ENCODE measurements at regions not wholly inside any gene's neighbourhood (a gene's known extent, or its start where the extent isn't known, plus 50 kb on each side); places are given as distances from the start of the nearest gene placed in this dataset.

DNA sequence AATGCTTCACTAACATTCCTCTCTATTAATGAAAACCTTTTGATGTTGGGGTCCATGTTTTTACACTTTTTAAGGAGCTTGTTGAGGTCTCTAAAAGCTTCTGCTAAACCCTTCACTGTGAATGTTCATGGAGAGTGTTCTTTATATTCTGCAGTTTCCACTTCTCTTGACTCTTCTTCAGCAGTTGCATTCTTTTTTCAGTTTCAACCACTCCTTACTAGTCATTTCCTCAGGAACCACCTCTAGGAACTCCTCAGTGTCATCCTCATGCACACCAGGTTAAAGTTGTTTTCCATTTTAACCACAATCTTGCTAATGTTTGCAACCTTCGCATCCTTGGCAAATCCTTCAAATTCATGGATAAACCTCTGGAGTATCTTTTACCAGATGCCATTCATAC is 821.6 kb downstream of the ANKRD7 start:
- H3K9ac ChIP-seq (ENCODE audit: low read length), result no peak overlapping the region
- no peak for TF ChIP-seq EZH2phosphoT487 (IDR thresholded peaks at IDR 0.05; ENCODE audit: low read depth)
- TF ChIP-seq, protein P1, sequence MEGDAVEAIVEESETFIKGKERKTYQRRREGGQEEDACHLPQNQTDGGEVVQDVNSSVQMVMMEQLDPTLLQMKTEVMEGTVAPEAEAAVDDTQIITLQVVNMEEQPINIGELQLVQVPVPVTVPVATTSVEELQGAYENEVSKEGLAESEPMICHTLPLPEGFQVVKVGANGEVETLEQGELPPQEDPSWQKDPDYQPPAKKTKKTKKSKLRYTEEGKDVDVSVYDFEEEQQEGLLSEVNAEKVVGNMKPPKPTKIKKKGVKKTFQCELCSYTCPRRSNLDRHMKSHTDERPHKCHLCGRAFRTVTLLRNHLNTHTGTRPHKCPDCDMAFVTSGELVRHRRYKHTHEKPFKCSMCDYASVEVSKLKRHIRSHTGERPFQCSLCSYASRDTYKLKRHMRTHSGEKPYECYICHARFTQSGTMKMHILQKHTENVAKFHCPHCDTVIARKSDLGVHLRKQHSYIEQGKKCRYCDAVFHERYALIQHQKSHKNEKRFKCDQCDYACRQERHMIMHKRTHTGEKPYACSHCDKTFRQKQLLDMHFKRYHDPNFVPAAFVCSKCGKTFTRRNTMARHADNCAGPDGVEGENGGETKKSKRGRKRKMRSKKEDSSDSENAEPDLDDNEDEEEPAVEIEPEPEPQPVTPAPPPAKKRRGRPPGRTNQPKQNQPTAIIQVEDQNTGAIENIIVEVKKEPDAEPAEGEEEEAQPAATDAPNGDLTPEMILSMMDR (IDR thresholded peaks at IDR 0.05; ENCODE audit: low read depth, low read length), result no peak
- no peaks in the 10 kb centered on the region for H4K20me1 ChIP-seq (ENCODE audit: insufficient read depth, low read length)
- H3K27ac ChIP-seq (ENCODE audit: low read length), result no peak overlapping the region
- H2AFZ ChIP-seq (ENCODE audit: low read depth, low read length), result no peak overlapping the region
- H3K27me3 ChIP-seq (ENCODE audit: low read depth, low read length), result no peaks in the 10 kb centered on the region
- no peak overlapping the region for H3K4me3 ChIP-seq (ENCODE audit: low read length)
- H3K4me1 ChIP-seq (ENCODE audit: low read length), result no peaks in the 10 kb centered on the region
- no peaks in the 10 kb centered on the region for H3K9me3 ChIP-seq (ENCODE audit: insufficient read depth, low read length)
- H3K36me3 ChIP-seq (replicated peaks; ENCODE audit: low read depth, low read length), result no peaks in the 10 kb centered on the region
- H3K4me2 ChIP-seq (ENCODE audit: low read length), result no peak overlapping the region
- H3K79me2 ChIP-seq (ENCODE audit: low read length), result no peaks in the 10 kb centered on the region

DNA sequence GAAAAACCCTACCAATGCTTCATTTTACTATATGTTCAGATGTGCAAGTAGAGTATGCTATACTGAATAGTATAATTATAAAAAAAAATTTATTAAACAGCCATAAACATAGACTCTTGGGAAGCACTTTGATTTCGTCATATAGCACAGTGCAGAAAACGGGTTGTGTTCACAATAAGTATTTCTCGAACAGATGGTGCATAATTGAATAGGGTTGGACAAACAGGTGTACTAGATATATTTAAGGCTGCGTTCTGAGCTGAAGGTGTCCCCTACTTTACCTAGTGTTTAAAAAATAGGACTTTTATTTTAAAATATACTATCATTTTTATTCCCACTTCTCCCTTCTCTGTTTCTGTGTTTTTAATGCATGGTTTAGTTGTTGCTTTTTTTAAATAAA is 841.5 kb downstream of the ANKRD7 start:
- Histone ChIP-seq H3K4me2 (ENCODE audit: low read length) (no peak overlapping the region), H3K36me3 (replicated peaks; ENCODE audit: low read depth, low read length) (no peaks in the 10 kb centered on the region), H3K4me1 (ENCODE audit: low read length) (no peaks in the 10 kb centered on the region), H3K27ac (ENCODE audit: low read length) (no peak overlapping the region), H3K4me3 (ENCODE audit: low read length) (no peak overlapping the region), H4K20me1 (ENCODE audit: insufficient read depth, low read length) (no peaks in the 10 kb centered on the region), H3K9me3 (ENCODE audit: insufficient read depth, low read length) (no peaks in the 10 kb centered on the region), H3K79me2 (ENCODE audit: low read length) (no peaks in the 10 kb centered on the region), H3K9ac (ENCODE audit: low read length) (no peak overlapping the region), H3K27me3 (ENCODE audit: low read depth, low read length) (no peaks in the 10 kb centered on the region), H2AFZ (ENCODE audit: low read depth, low read length) (no peak overlapping the region)
- no peak for TF ChIP-seq EZH2phosphoT487 (IDR thresholded peaks at IDR 0.05; ENCODE audit: low read depth)
- TF ChIP-seq, protein P1 (IDR thresholded peaks at IDR 0.05; ENCODE audit: low read depth, low read length), result no peak

DNA sequence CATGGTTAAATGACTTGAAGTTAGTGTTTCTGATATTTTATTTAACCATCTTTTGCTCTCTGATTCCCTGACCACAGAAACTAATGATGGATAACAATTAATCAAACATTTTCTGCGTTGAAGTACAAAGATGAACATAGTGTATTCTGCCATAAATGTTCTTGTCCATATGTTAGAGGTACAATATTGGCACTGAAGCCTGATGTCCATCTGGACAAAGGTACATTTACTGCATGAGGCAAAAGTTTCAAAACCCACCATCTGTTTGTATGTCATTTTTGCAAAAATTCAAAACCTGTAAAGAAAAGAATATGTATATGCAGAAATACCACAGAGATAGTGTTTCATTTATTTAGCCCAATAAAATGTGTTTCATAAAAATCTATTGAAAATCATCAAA is 861.5 kb downstream of the ANKRD7 start:
- no peak for TF ChIP-seq EZH2phosphoT487 (IDR thresholded peaks at IDR 0.05; ENCODE audit: low read depth)
- TF ChIP-seq, protein P1 (IDR thresholded peaks at IDR 0.05; ENCODE audit: low read depth, low read length), result no peak
- H3K4me3 ChIP-seq (ENCODE audit: low read length), result no peak overlapping the region
- H4K20me1 ChIP-seq (ENCODE audit: insufficient read depth, low read length), result no peaks in the 10 kb centered on the region
- no peak overlapping the region for H3K4me2 ChIP-seq (ENCODE audit: low read length)
- no peaks in the 10 kb centered on the region for H3K79me2 ChIP-seq (ENCODE audit: low read length)
- no peaks in the 10 kb centered on the region for H3K27me3 ChIP-seq (ENCODE audit: low read depth, low read length)
- no peak overlapping the region for H2AFZ ChIP-seq (ENCODE audit: low read depth, low read length)
- no peaks in the 10 kb centered on the region for H3K36me3 ChIP-seq (replicated peaks; ENCODE audit: low read depth, low read length)
- no peaks in the 10 kb centered on the region for H3K9me3 ChIP-seq (ENCODE audit: insufficient read depth, low read length)
- no peak overlapping the region for H3K27ac ChIP-seq (ENCODE audit: low read length)
- no peak overlapping the region for H3K9ac ChIP-seq (ENCODE audit: low read length)
- H3K4me1 ChIP-seq (ENCODE audit: low read length), result no peaks in the 10 kb centered on the region

DNA sequence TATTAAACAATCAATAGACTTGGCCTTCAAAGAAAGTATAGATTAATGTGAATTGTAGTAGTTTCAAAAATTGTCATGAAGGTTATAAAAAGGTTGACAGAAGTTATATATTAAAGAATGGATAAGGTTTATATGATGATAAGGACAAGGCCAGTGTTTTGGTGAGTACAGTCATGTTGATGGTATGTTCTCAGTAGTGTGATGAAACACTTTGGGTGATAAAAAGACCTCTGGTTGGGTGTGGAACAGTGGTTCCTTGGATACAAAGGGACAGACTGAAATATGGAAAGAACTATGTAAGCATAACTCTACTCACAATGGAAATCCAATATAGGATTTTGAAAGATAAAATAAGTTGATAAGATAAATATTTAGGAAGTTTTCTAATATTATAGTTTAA is 866.3 kb downstream of the ANKRD7 start:
- Histone ChIP-seq H3K4me3 (ENCODE audit: low read length) (no peak overlapping the region), H3K36me3 (replicated peaks; ENCODE audit: low read depth, low read length) (no peaks in the 10 kb centered on the region), H3K4me2 (ENCODE audit: low read length) (no peak overlapping the region), H3K27me3 (ENCODE audit: low read depth, low read length) (no peaks in the 10 kb centered on the region), H3K79me2 (ENCODE audit: low read length) (no peaks in the 10 kb centered on the region), H2AFZ (ENCODE audit: low read depth, low read length) (no peak overlapping the region), H3K27ac (ENCODE audit: low read length) (no peak overlapping the region), H3K4me1 (ENCODE audit: low read length) (no peaks in the 10 kb centered on the region), H3K9ac (ENCODE audit: low read length) (no peak overlapping the region), H4K20me1 (ENCODE audit: insufficient read depth, low read length) (no peaks in the 10 kb centered on the region), H3K9me3 (ENCODE audit: insufficient read depth, low read length) (no peaks in the 10 kb centered on the region)
- TF ChIP-seq, protein P1 (IDR thresholded peaks at IDR 0.05; ENCODE audit: low read depth, low read length), result no peak
- TF ChIP-seq EZH2phosphoT487 (IDR thresholded peaks at IDR 0.05; ENCODE audit: low read depth), result no peak

All from OCI-LY3 (cell line).